WTC11 (cell line): ENCODE measurements at regions not wholly inside any gene's neighbourhood (a gene's known extent, or its start where the extent isn't known, plus 50 kb on each side); places are given as distances from the start of the nearest gene placed in this dataset.

Experiments used
- CTCF ChIP-seq: fragments of 200-600 bp; IDR thresholded peaks from 2 replicates; pipeline ENCODE4 v1.8.0; 2022; ENCODE audit warnings: antibody characterized with exemption
- ESRRA ChIP-seq: sonication (generic); formaldehyde crosslinking; IDR thresholded peaks from 2 replicates; pipeline ENCODE4 v1.8.1; 2022; ENCODE audit warnings: mild to moderate bottlenecking, missing genetic modification reagents, borderline replicate concordance
- USF2 ChIP-seq: sonication (generic); formaldehyde crosslinking; IDR thresholded peaks from 2 replicates; pipeline ENCODE4 v1.8.1; 2023; ENCODE audit warnings: mild to moderate bottlenecking, missing genetic modification reagents, moderate library complexity
- ZNF416 ChIP-seq: fragments of 250-450 bp; sonication (Bioruptor Pico); IDR thresholded peaks from 2 replicates; pipeline ENCODE4 v1.9.0; 2021; ENCODE audit warnings: mild to moderate bottlenecking, inconsistent platforms

- TF ChIP-seq ZNF416: no peak
- TF ChIP-seq CTCF: no peak
- no peak for TF ChIP-seq USF2 (CRISPR knock-in tag)
- TF ChIP-seq ESRRA (CRISPR knock-in tag): no peak
Observed at GRCh38 chr2:217037353-217037752, 177.5 kb upstream of the TNP1 start.
